Thoracic aorta (tissue), 2 donors: ENCODE measurements at regions not wholly inside any gene's neighbourhood (a gene's known extent, or its start where the extent isn't known, plus 50 kb on each side); places are given as distances from the start of the nearest gene placed in this dataset.

Experiments
- ATAC-seq: fragments of 150-250 bp; one replicate; pipeline ENCODE4 v1.8.0; 2017; ENCODE audit warnings: low read depth; ENCODE audit not compliant: insufficient number of reproducible peaks, low FRiP score
- DNase-seq: peaks from one replicate; pipeline ENCODE4 v3.0.0-alpha.2; 2020; ENCODE audit warnings: low spot score
- H3K27ac ChIP-seq, 2 donors: fragments of 200-600 bp; sonication (generic); 1 replicate in 1 of 2; 2 replicates in 1 of 2; pipeline ENCODE4 v1.5.1; 2016; ENCODE audit warnings: mild to moderate bottlenecking in 2 of 2, moderate library complexity in 2 of 2
- H3K27me3 ChIP-seq: fragments of 200-600 bp; sonication (generic); replicated peaks from 2 replicates; pipeline ENCODE4 v1.6.0; 2016; ENCODE audit warnings: mild to moderate bottlenecking; ENCODE audit not compliant: insufficient read depth
- H3K36me3 ChIP-seq: fragments of 200-600 bp; sonication (generic); one replicate; pipeline ENCODE4 v1.5.1; 2016
- H3K4me1 ChIP-seq, 2 donors: fragments of 200-600 bp; sonication (generic); 1 replicate in 1 of 2; 2 replicates in 1 of 2; pipeline versions ENCODE4 v1.5.1 to v1.6.0; 2016; ENCODE audit warnings: low read depth in 2 of 2, mild to moderate bottlenecking in 1 of 2; ENCODE audit not compliant: control insufficient read depth in 1 of 2
- H3K4me3 ChIP-seq: fragments of 200-600 bp; sonication (generic); 2 replicates; pipeline ENCODE4 v1.5.1; 2016; ENCODE audit warnings: mild to moderate bottlenecking
- H3K9me3 ChIP-seq: fragments of 200-600 bp; sonication (generic); 2 replicates; pipeline ENCODE4 v1.5.1; 2016
- CTCF ChIP-seq: fragments of 200-600 bp; sonication (generic); IDR thresholded peaks from one replicate; pipeline ENCODE4 v1.5.1; 2019; ENCODE audit warnings: antibody characterized with exemption

- no peak for TF ChIP-seq CTCF
- H3K4me1 ChIP-seq = no peaks in the 10 kb centered on the region
- H3K9me3 ChIP-seq = no peaks in the 10 kb centered on the region
- no peak overlapping the region for H3K4me3 ChIP-seq
- H3K27ac ChIP-seq = no peak overlapping the region
- ATAC-seq = no peak
- H3K36me3 ChIP-seq = no peaks in the 10 kb centered on the region
- DNase-seq = no peak
- H3K27me3 ChIP-seq = no peaks in the 10 kb centered on the region
Observed at GRCh38 chr2:147067136-147067535, 777.7 kb upstream of the ACVR2A start.

GRCh38 chr2:147062073-147062472 lies 782.8 kb upstream of the ACVR2A start:
- H3K27ac ChIP-seq = no peak overlapping the region
- H3K27me3 ChIP-seq = no peaks in the 10 kb centered on the region
- TF ChIP-seq CTCF = no peak
- no peaks in the 10 kb centered on the region for H3K9me3 ChIP-seq
- DNase-seq (no peak), ATAC-seq (no peak)
- no peaks in the 10 kb centered on the region for H3K36me3 ChIP-seq
- no peak overlapping the region for H3K4me3 ChIP-seq
- no peaks in the 10 kb centered on the region for H3K4me1 ChIP-seq

GRCh38 chr2:147061269-147061668 lies 783.6 kb upstream of the ACVR2A start:
- Histone ChIP-seq H3K9me3 (no peaks in the 10 kb centered on the region), H3K27ac (no peak overlapping the region), H3K4me1 (no peaks in the 10 kb centered on the region), H3K27me3 (no peaks in the 10 kb centered on the region), H3K4me3 (no peak overlapping the region), H3K36me3 (no peaks in the 10 kb centered on the region)
- no peak for TF ChIP-seq CTCF
- DNase-seq (no peak), ATAC-seq (no peak)

GRCh38 chr2:147057892-147058490 lies 786.8 kb upstream of the ACVR2A start:
- TF ChIP-seq CTCF = no peak
- ATAC-seq (no peak), DNase-seq (no peak)
- H3K36me3 ChIP-seq = no peaks in the 10 kb centered on the region
- no peaks in the 10 kb centered on the region for H3K9me3 ChIP-seq
- H3K4me1 ChIP-seq = no peaks in the 10 kb centered on the region
- no peak overlapping the region for H3K4me3 ChIP-seq
- no peak overlapping the region for H3K27ac ChIP-seq
- no peaks in the 10 kb centered on the region for H3K27me3 ChIP-seq

GRCh38 chr2:147051814-147052213 lies 793.0 kb upstream of the ACVR2A start:
- Histone ChIP-seq H3K27me3 (no peaks in the 10 kb centered on the region), H3K36me3 (no peaks in the 10 kb centered on the region), H3K4me3 (no peak overlapping the region), H3K9me3 (no peaks in the 10 kb centered on the region), H3K27ac (no peak overlapping the region), H3K4me1 (no peaks in the 10 kb centered on the region)
- no peak for TF ChIP-seq CTCF
- no peak for DNase-seq
- no peak for ATAC-seq
